ENCODE measurements at regions not wholly inside any gene's neighbourhood (a gene's known extent, or its start where the extent isn't known, plus 50 kb on each side); places are given as distances from the start of the nearest gene placed in this dataset.
A peak's percentile ranks its signal among the peaks of the same experiment; 100 is the strongest.
"Not testable (repeated sequence)": the region's sequence is repeated elsewhere in the genome, so short reads cannot be mapped to it uniquely, and the experiment has no call there.

GRCh38 chr5:101012880-101013279 is 109.8 kb upstream of the ST8SIA4 start:
- no peak overlapping the region for H3K4me3 Mint-ChIP-seq
- H3K9me3 Mint-ChIP-seq = no peaks in the 10 kb centered on the region
- no peaks in the 10 kb centered on the region for H3K36me3 Mint-ChIP-seq

GRCh38 chr5:101009758-101010519 is 106.9 kb upstream of the ST8SIA4 start:
- peaks cover 4% of the 10 kb centered on the region for H3K9me3 Mint-ChIP-seq
- peaks cover 16% of the 10 kb centered on the region for H3K4me1 Mint-ChIP-seq
- ATAC-seq (ENCODE audit: low read depth) (peak; percentile 99), DNase-seq (ENCODE audit: low spot score in 2 of 2) (peak in 1 of 2 donors; percentile 11)
- H3K27ac Mint-ChIP-seq = peak overlapping the region; percentile 26
- H3K36me3 Mint-ChIP-seq = no peaks in the 10 kb centered on the region
- H3K4me3 Mint-ChIP-seq = peak overlapping the region; percentile 33
- H3K27me3 Mint-ChIP-seq = no peaks in the 10 kb centered on the region

More at GRCh38 chr5:101012880-101013279, 109.8 kb upstream of the ST8SIA4 start:
- ATAC-seq (ENCODE audit: low read depth) (no peak), DNase-seq (ENCODE audit: low spot score in 2 of 2) (no peak)
- Mint-ChIP-seq H3K27me3 (no peaks in the 10 kb centered on the region), H3K4me1 (peaks cover 16% of the 10 kb centered on the region), H3K27ac (no peak overlapping the region)

DNA sequence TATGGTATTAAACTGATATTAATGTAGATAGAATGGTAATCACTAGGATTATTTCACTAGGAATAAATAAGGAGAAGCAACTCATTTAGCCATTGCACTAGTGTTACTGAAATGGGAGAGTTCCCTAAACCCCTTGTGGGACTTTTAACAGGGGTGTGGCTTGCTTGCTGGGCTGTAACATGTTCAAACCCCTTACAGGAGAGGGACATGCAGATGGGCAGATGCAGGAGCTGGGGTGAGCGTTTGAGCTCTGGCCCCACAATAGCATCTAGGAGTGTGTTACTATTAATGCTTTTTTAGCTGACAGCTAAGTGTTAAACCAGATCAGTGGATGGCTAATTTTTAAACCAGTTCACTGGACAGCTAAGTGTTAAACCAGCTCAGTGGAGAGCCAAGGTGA is 89.3 kb upstream of the ST8SIA4 start:
- DNase-seq (ENCODE audit: low spot score in 2 of 2) = no peak
- no peak overlapping the region for H3K4me3 Mint-ChIP-seq
- H3K27ac Mint-ChIP-seq = no peak overlapping the region
- peaks cover 1% of the 10 kb centered on the region for H3K9me3 Mint-ChIP-seq
- peaks cover 3% of the 10 kb centered on the region for H3K4me1 Mint-ChIP-seq
- no peak for ATAC-seq (ENCODE audit: low read depth)
- no peaks in the 10 kb centered on the region for H3K36me3 Mint-ChIP-seq
- H3K27me3 Mint-ChIP-seq = peaks cover 8% of the 10 kb centered on the region

DNA sequence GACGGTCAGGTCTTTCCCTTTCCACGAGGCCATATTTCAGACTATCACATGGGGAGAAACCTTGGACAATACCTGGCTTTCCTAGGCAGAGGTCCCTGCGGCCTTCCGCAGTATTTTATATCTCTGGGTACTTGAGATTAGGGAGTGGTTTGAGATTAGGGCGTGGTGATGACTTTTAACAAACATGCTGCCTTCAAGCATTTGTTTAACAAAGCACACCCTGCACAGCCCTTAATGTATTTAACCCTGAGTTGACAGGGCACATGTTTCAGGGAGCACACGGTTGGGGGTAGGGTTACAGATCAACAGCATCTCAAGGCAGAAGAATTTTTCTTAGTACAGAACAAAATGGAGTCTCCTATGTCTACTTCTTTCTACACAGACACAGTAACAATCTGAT is 80.5 kb upstream of the ST8SIA4 start:
- H3K27me3 Mint-ChIP-seq; H3K4me3 Mint-ChIP-seq; H3K9me3 Mint-ChIP-seq; H3K36me3 Mint-ChIP-seq; ATAC-seq (ENCODE audit: low read depth); H3K4me1 Mint-ChIP-seq; H3K27ac Mint-ChIP-seq; DNase-seq (ENCODE audit: low spot score in 2 of 2): not testable (repeated sequence)

DNA sequence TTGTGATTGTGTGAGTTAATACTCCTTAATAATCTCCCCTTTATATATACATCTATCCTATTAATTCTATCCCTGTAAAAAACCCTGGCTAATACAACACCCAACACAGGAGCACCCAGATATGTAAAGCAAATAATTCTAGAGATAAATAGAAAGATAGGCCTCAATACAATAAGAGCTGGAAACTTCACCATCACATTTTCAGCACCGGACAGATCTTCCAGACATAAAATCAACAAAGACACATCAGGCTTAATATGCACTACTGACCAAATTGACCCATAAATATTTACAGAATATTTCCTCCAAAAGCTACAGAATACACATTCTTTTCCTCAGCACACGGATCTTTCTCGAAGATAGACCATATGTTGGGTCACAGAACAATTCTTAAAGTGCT is 71.0 kb upstream of the ST8SIA4 start:
- ATAC-seq (ENCODE audit: low read depth) (no peak), DNase-seq (ENCODE audit: low spot score in 2 of 2) (no peak)
- H3K27ac Mint-ChIP-seq = no peak overlapping the region
- peaks cover 2% of the 10 kb centered on the region for H3K4me1 Mint-ChIP-seq
- peaks cover 2% of the 10 kb centered on the region for H3K36me3 Mint-ChIP-seq
- peaks cover 6% of the 10 kb centered on the region for H3K9me3 Mint-ChIP-seq
- no peaks in the 10 kb centered on the region for H3K27me3 Mint-ChIP-seq
- no peak overlapping the region for H3K4me3 Mint-ChIP-seq

DNA sequence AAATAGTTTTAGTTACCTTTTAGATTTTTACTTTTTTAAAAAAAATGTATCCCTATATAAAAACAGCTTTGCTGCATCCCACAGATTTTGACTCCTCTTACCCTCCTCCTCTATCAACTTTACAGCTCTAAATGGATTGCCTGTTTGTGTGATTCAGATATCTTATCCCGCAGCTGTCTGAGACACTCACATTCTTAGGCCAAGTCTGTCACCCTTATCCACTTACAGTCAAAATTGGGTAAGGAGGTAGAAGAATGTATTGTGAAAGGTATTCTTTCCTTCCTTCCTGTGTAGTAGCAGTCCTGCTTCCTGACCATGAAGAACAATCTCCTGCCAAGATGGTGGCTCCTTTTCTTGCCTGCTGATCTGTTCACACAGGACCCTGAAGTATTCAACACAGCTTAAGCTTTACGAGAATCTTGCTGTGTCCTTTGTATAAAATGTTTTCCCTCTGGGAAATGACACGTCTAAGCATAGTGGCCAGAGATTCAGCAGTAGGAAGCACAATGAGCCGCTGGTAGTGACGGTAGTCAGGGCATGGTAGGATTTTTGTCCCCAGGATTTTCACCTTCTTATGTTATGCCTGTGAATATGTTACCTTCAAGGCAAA is 67.7 kb upstream of the ST8SIA4 start:
- Mint-ChIP-seq H3K4me1 (no peaks in the 10 kb centered on the region), H3K36me3 (peaks cover 2% of the 10 kb centered on the region), H3K9me3 (peaks cover 4% of the 10 kb centered on the region), H3K27ac (no peak overlapping the region), H3K4me3 (no peak overlapping the region), H3K27me3 (no peaks in the 10 kb centered on the region)
- ATAC-seq (ENCODE audit: low read depth) (no peak), DNase-seq (ENCODE audit: low spot score in 2 of 2) (no peak)

DNA sequence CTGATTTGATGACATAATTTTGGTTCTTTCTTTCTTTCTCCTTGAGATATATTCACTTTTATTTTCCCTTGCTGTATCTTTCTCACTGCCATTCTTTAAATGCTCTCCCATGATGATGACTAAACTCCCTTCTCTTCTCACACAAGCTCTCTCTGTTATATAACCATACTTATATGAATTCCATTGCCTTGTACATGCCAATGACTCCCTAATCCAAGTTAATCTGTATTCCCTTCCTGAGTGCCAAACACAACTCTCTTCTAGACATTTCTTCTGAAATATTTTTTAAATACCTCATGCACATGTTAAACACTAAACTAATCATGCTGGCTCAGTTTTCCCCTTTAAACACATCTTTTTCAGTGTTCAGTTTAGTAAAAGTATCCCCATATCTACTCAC is 62.2 kb upstream of the ST8SIA4 start:
- no peak overlapping the region for H3K27ac Mint-ChIP-seq
- no peak for DNase-seq (ENCODE audit: low spot score in 2 of 2)
- peaks cover 3% of the 10 kb centered on the region for H3K4me1 Mint-ChIP-seq
- H3K9me3 Mint-ChIP-seq = peaks cover 6% of the 10 kb centered on the region
- ATAC-seq (ENCODE audit: low read depth) = no peak
- no peaks in the 10 kb centered on the region for H3K36me3 Mint-ChIP-seq
- no peaks in the 10 kb centered on the region for H3K27me3 Mint-ChIP-seq
- H3K4me3 Mint-ChIP-seq = no peak overlapping the region

All from memory B cell (primary cell).